Esophagus squamous epithelium (tissue), 4 donors: ENCODE measurements at regions not wholly inside any gene's neighbourhood (a gene's known extent, or its start where the extent isn't known, plus 50 kb on each side); places are given as distances from the start of the nearest gene placed in this dataset.

ENCODE experiments used
- POLR2A ChIP-seq, 4 donors: fragments of 450-650 bp; IDR thresholded peaks; one replicate each; pipeline ENCODE4 v1.6.1; 2017; ENCODE audit warnings: antibody characterized with exemption in 4 of 4, mild to moderate bottlenecking in 4 of 4, moderate library complexity in 3 of 4
- TF ChIP-seq, protein P1 (sequence below), 6 experiments: fragments of 450-650 bp in 4 of 6; fragments of 200-600 bp in 2 of 6; sonication (generic) in 2 of 6; IDR thresholded peaks; one replicate each; pipeline ENCODE4 v1.5.1; 2016 to 2019; ENCODE audit warnings: antibody characterized with exemption in 6 of 6, mild to moderate bottlenecking in 4 of 6, moderate library complexity in 4 of 6

- TF ChIP-seq, protein P1, sequence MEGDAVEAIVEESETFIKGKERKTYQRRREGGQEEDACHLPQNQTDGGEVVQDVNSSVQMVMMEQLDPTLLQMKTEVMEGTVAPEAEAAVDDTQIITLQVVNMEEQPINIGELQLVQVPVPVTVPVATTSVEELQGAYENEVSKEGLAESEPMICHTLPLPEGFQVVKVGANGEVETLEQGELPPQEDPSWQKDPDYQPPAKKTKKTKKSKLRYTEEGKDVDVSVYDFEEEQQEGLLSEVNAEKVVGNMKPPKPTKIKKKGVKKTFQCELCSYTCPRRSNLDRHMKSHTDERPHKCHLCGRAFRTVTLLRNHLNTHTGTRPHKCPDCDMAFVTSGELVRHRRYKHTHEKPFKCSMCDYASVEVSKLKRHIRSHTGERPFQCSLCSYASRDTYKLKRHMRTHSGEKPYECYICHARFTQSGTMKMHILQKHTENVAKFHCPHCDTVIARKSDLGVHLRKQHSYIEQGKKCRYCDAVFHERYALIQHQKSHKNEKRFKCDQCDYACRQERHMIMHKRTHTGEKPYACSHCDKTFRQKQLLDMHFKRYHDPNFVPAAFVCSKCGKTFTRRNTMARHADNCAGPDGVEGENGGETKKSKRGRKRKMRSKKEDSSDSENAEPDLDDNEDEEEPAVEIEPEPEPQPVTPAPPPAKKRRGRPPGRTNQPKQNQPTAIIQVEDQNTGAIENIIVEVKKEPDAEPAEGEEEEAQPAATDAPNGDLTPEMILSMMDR (IDR thresholded peaks at IDR 0.05) = no peak
- TF ChIP-seq POLR2A (IDR thresholded peaks at IDR 0.05) = no peak
Observed at GRCh38 chr15:70204652-70205051, 106.9 kb upstream of the TLE3 start.
